ENCODE measurements at regions not wholly inside any gene's neighbourhood (a gene's known extent, or its start where the extent isn't known, plus 50 kb on each side); places are given as distances from the start of the nearest gene placed in this dataset.

DNA sequence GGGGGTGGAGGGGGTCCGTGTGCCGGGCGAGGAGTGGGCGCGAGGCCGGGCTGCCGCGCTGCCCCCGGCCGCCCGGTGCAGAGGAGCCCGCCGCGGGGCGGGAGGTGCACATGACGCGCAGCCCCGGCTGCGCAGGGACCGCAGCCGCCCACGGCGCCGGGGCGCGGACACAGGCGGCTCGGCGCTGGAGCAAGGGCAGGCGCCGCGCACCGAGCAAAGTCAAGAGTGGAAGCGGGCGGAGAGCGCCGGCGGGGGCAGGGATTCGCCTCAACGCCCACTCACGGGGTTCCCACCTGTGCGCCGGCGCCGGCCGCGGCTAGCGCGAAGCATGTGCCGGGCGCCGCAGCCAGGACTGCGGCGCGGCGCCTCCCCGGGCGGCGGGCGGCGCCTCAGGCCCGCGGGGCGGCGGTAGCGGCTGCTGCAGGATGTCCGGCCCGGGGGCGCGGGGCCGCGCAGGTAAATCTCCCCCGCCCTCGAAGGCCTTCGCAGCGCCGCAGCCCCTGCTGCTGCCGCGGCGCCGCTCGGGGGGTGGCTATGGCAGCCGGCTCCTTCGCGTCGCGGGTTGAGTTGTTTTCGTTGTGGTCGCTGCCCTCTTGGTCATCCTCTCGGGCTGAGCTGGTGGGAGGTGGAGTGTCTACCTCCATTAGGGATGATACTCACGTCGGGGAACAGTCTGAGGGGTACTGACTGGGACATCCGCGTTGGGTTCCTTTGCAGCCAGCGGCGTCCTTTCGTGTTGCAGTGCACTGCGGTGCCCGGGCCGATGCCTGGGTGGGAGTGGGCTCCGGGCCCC is 216.3 kb upstream of the DTNA start:
- H3K9me3 ChIP-seq: no peaks in the 10 kb centered on the region
- H3K4me3 ChIP-seq: peak overlapping the region; percentile 50
- no peak overlapping the region for H3K27ac ChIP-seq
- DNase-seq: peak; percentile 69
- no peaks in the 10 kb centered on the region for H3K36me3 ChIP-seq
- TF ChIP-seq, protein P1, sequence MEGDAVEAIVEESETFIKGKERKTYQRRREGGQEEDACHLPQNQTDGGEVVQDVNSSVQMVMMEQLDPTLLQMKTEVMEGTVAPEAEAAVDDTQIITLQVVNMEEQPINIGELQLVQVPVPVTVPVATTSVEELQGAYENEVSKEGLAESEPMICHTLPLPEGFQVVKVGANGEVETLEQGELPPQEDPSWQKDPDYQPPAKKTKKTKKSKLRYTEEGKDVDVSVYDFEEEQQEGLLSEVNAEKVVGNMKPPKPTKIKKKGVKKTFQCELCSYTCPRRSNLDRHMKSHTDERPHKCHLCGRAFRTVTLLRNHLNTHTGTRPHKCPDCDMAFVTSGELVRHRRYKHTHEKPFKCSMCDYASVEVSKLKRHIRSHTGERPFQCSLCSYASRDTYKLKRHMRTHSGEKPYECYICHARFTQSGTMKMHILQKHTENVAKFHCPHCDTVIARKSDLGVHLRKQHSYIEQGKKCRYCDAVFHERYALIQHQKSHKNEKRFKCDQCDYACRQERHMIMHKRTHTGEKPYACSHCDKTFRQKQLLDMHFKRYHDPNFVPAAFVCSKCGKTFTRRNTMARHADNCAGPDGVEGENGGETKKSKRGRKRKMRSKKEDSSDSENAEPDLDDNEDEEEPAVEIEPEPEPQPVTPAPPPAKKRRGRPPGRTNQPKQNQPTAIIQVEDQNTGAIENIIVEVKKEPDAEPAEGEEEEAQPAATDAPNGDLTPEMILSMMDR (IDR thresholded peaks at IDR 0.05): no peak
- ATAC-seq: peak; percentile 85
- intact Hi-C loops (cut with DNase I): no loop called here
- H3K4me1 ChIP-seq: no peaks in the 10 kb centered on the region
- peaks cover 20% of the 10 kb centered on the region for H3K27me3 ChIP-seq

DNA sequence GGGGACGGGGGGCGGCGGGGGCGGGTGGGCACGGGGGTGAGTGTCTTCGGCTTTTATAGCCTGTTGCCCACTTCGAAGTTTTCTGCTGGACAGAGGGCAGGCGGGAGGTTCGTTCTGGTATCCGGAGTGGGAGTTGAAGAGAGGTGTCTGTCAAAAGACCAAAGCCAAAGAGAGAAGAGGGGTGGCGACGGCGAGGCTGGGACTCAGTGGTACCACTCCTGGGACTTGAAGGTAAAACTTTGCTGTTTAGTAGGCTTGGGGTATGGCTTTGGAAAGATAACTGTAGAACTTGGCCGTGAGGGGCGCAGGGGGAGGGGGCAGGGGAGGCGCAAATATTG is 215.8 kb upstream of the DTNA start:
- DNase-seq (no peak), ATAC-seq (no peak)
- Histone ChIP-seq H3K27ac (no peak overlapping the region), H3K9me3 (no peaks in the 10 kb centered on the region), H3K36me3 (no peaks in the 10 kb centered on the region), H3K4me1 (no peaks in the 10 kb centered on the region), H3K27me3 (peaks cover 20% of the 10 kb centered on the region), H3K4me3 (peak overlapping the region; percentile 50)
- TF ChIP-seq, protein P1 (IDR thresholded peaks at IDR 0.05): no peak
- intact Hi-C loops (cut with DNase I): no loop called here

DNA sequence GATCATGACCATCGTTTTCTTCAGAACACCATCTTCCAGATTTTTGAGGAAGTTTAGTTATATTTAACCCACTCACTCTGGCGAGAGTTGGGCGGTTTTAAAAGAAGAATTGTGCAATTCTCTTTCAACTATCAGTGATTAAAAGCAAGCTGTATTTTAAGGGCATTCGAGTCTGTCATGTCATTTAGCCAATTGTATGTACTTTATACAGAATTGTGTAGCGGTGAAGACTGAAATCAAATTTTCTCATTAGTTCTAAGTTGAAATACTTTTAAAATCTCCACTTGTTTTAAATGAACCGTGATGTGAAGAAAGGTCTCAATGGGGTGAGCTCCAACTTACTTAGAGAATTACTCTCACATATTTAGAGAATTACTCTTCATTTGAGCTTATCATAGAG is 214.6 kb upstream of the DTNA start:
- H3K36me3 ChIP-seq: no peaks in the 10 kb centered on the region
- H3K4me1 ChIP-seq: no peaks in the 10 kb centered on the region
- no peak for DNase-seq
- TF ChIP-seq, protein P1 (IDR thresholded peaks at IDR 0.05): no peak
- H3K27ac ChIP-seq: no peak overlapping the region
- intact Hi-C loops (cut with DNase I): no loop called here
- H3K4me3 ChIP-seq: no peak overlapping the region
- ATAC-seq: no peak
- peaks cover 14% of the 10 kb centered on the region for H3K27me3 ChIP-seq
- no peaks in the 10 kb centered on the region for H3K9me3 ChIP-seq

DNA sequence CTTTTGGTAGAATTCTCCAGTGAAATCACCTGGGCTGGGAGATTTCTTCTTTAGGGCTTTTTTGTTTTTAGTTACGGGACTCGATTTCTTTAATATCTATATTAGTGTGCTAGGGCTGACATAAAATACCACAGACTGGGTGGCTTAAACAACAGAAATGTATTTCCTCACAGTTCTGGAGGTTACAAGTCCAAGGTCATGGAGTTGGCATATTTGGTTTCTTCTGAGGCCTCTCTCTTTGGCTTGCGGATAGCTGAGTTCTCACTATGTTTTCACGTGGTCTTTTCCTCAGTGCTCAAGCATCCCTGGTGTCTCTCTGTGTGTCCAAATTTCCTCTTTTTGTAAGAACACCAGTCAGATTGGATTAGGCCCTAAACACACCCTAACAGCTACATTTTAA is 208.5 kb upstream of the DTNA start:
- TF ChIP-seq, protein P1 (IDR thresholded peaks at IDR 0.05): no peak
- Histone ChIP-seq H3K36me3 (no peaks in the 10 kb centered on the region), H3K9me3 (no peaks in the 10 kb centered on the region), H3K4me3 (no peak overlapping the region), H3K4me1 (no peaks in the 10 kb centered on the region), H3K27ac (no peak overlapping the region), H3K27me3 (no peaks in the 10 kb centered on the region)
- intact Hi-C loops (cut with DNase I): no loop called here
- ATAC-seq (no peak), DNase-seq (no peak)

DNA sequence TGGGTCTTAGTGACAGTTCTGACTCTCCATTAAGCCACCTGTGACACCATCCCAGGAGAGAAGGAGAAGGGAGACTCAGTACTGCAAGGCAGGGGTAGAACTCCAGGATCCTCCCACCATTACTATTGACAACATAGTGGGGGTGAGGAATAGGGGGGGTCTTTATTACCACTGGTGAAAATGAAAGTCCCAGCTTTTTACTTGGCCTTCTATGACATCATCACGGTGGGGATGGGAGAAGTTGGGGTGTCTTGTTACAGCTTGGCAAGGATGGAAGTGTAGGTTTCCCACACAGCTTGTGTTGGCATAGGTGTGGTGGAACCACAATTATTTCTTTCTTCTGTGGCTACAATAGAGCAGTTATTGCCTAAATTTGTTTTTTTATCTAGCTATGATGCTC is 203.9 kb upstream of the DTNA start:
- TF ChIP-seq, protein P1 (IDR thresholded peaks at IDR 0.05): no peak
- intact Hi-C loops (cut with DNase I): no loop called here
- no peak for ATAC-seq

DNA sequence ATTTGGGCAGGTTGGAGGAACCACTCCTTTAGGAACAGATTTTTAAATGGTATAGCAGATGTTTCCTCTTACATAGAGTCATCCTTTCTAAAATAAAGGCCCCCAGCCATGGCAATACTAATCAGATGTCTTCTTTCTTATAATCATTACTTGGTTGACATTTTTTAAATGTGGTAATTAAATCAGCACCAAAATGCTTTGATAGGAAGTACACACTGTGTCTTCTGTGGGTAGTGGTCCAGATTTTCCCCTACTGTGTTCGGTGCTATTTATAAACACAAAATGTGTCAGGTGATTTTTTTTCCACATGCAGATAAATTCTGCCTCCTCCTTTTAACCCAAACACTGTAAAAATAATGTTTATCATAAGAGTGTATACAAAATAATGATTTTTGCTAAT is 200.9 kb upstream of the DTNA start:
- intact Hi-C loops (cut with DNase I): no loop called here
- Histone ChIP-seq H3K27me3 (no peaks in the 10 kb centered on the region), H3K27ac (no peak overlapping the region), H3K4me1 (no peaks in the 10 kb centered on the region), H3K4me3 (no peak overlapping the region), H3K9me3 (no peaks in the 10 kb centered on the region), H3K36me3 (no peaks in the 10 kb centered on the region)
- ATAC-seq (no peak), DNase-seq (no peak)
- TF ChIP-seq, protein P1 (IDR thresholded peaks at IDR 0.05): no peak

More for the DNA sequence above, 203.9 kb upstream of the DTNA start:
- DNase-seq: no peak
- no peaks in the 10 kb centered on the region for H3K27me3 ChIP-seq
- H3K36me3 ChIP-seq: no peaks in the 10 kb centered on the region
- H3K4me3 ChIP-seq: no peak overlapping the region
- H3K27ac ChIP-seq: no peak overlapping the region
- no peaks in the 10 kb centered on the region for H3K4me1 ChIP-seq
- no peaks in the 10 kb centered on the region for H3K9me3 ChIP-seq

Data from upper lobe of right lung (tissue), 1 donor.